GM12801 (cell line): ENCODE measurements at regions not wholly inside any gene's neighbourhood (a gene's known extent, or its start where the extent isn't known, plus 50 kb on each side); places are given as distances from the start of the nearest gene placed in this dataset.

ENCODE experiments used
- TF ChIP-seq, protein P1 (sequence below): IDR thresholded peaks from one replicate; pipeline ENCODE4 v1.5.1; 2011; ENCODE audit warnings: control low read depth; ENCODE audit not compliant: insufficient read length; ENCODE audit errors: extremely low read depth

DNA sequence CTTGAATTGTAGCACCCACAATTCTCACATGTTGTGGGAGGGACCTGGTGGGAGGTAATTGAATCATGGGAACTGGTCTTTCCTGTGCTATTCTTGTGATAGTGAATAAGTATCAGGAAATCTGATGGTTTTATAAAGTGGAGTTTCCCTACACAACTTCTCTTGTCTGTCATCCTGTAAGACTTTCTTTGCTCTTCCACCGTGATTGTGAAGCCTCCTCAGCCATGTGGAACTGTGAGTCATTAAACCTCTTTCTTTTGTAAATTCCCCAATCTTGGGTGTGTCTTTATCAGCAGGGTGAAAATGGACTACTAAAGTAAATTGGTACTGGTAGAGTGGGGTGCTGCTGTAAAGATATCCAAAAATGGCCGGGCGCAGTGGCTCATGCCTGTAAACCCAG lies 215.6 kb downstream of the LIG4 start:
- TF ChIP-seq, protein P1, sequence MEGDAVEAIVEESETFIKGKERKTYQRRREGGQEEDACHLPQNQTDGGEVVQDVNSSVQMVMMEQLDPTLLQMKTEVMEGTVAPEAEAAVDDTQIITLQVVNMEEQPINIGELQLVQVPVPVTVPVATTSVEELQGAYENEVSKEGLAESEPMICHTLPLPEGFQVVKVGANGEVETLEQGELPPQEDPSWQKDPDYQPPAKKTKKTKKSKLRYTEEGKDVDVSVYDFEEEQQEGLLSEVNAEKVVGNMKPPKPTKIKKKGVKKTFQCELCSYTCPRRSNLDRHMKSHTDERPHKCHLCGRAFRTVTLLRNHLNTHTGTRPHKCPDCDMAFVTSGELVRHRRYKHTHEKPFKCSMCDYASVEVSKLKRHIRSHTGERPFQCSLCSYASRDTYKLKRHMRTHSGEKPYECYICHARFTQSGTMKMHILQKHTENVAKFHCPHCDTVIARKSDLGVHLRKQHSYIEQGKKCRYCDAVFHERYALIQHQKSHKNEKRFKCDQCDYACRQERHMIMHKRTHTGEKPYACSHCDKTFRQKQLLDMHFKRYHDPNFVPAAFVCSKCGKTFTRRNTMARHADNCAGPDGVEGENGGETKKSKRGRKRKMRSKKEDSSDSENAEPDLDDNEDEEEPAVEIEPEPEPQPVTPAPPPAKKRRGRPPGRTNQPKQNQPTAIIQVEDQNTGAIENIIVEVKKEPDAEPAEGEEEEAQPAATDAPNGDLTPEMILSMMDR, result no peak

DNA sequence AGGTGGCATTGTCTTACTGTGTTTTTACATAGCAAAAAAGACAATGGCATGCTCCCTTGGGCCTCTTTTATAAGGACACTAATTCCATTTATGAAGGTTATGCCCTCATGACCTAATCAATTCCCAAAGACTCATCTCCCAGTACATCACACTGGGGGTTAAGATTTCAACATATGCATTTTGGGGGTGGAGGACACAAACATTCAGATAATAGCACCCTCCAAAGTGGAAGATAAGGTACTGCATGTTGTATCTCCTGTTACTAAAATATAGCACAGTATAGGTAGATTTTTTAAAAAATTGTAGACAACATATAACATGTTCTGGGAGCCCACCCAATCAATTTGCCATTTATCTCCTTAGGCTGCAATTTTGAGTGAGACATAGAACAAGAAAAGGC lies 221.2 kb downstream of the LIG4 start:
- TF ChIP-seq, protein P1, result no peak

DNA sequence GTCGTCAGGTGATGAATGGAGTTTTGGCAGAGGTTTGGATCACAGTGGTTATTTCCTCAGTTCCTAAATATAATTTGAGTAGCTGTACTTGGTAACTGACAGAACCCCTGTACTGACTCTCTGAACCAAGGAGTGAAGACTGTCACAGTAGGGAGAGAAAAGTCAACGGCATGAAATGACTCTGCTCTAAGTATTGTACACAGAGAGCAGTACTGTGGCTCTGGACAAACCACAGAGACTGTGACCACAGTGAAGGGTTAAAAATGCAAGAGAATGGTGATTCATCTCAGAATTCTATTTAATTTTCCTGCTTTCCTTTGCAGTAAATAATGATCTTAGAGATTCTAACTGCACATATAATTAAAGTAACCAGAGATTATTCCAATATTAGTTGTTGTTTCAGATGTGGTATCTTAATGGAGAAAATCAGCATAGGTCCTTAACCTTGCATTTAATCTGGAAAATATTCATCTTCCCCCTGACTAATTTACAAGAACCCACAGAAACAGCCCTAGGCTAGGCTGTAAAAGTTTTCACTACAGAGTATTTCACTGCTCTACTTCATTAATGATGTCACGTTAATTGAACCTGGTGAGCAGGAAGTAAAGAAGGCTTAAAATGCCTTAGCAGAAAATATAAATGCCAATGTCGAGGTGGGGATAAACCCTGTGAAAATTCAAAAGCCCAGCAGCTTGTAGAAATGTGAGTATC lies 221.9 kb downstream of the LIG4 start:
- TF ChIP-seq, protein P1, result no peak

DNA sequence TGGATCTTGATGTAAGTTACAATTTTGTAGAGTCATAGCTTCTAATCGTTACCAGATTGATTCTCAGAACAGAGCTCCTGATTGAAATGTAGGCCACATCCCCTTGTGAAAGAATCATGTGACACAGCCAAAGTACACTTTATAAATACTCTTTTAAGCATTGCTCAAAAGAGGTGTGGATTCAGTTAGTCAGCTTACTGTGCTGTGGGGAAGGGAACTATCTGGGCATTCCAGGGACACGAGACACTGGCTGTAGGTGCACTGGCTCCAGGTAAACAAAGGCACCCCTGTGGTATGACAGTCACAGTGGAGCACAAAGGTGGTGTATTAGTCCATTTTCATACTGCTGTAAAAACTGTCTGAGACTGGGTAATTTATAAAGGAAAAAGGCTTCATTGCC lies 222.8 kb downstream of the LIG4 start:
- TF ChIP-seq, protein P1, result no peak

DNA sequence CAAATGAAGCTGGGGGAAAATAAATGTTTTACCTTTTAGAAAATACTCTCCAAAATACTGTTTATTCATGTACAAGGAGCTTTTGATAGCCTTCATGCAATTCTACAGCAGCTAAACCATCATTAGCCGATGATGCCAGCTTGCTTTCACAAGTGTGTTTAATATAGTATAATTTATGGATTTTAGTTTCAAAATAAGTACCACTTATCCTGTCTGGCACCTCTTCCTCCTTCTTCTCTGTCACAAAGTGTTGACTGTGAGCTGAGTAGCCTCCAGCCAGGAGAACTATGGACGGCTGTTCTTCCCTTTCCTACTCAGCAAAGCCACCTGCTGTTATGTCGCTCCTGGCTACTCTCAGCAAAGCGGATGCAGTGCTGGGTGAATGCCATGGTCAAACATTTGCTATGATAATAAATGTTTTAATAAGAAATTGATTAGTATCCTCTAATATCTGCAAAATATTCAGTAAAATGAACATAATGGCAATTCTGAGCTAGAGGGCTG lies 238.2 kb downstream of the LIG4 start:
- TF ChIP-seq, protein P1, result no peak

DNA sequence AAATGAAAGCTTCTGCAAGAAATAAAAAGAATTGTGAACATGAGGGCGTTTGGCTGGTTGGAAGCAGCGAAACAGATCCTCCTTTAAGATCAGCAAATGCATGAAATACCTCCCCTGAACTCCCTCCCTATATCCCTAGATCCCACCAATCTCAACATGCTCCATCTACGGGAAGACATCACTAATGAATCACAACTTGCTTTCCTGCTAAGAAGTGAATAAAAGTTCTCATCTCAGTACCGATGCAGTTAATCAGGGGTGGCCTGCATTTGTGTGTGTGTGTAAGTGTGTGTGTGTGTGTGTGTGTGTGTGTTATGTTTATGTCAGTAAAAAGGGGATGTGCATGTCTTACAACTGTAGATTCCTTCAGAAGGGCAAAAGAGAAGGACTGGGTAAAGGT lies 238.7 kb downstream of the LIG4 start:
- TF ChIP-seq, protein P1, result no peak

DNA sequence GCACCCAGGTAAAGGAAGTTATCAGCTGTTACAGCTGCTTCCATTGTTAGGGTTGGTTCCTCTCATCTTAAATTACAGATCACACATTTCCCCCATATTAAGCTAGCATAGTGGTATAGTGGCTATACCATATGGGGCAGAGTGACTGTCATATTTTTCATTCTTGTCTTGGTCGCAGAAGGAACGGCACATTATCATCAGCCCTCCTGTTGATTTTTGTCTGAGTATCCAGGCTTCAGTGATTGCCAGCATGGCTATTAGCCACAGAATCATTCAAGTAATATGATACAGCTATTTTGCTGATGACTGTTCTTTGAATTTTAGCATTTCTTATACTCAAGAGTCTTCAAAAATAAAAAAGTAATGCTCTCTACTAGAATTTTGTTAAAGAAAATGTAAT lies 240.9 kb downstream of the LIG4 start:
- TF ChIP-seq, protein P1, result no peak
